Daoy (cell line): ENCODE measurements at regions not wholly inside any gene's neighbourhood (a gene's known extent, or its start where the extent isn't known, plus 50 kb on each side); places are given as distances from the start of the nearest gene placed in this dataset.

Source experiments
- DNase-seq: peaks from one replicate; pipeline ENCODE4 v3.0.0-alpha.2; 2015; ENCODE audit warnings: low read depth

DNA sequence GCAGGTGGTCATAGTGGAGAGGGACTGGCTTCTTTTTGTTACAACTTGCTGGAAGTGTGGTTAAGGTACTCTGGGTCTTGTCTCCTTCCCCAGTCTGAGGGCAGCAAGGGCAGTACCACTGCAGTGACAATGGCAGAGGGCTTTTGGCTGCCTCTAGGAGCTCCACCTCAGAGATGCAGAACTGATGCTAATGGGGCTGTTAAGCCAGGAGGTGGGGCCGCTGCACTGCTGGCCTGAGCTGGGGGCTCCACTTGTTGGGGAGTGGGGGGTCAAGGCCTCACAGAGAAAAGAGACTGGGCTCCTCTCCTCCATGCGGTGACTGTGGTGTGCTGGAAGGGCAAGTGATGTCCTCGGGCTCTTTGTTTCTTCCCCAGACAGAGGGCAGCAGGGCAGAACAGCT lies 135.7 kb downstream of the DSEL start:
- no peak for DNase-seq

DNA sequence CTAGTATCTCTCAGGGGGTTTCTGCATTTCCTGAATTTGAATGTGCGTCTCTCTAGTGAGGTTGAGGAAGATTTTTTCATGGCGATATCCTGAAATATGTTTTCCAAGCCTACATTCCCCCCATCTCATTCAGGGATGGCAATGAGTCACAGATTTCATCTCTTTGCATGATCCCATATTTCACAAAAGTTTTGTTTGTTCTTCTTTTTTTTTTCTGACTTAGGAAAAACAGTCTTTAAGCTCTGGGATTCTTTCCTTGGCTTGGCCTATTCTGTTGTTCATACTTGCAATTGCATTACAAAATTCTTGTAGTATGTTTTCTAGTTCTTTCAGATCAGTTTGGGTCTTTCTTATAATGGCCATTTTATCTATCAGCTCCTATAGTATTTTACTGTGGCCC lies 136.5 kb downstream of the DSEL start:
- no peak for DNase-seq

DNA sequence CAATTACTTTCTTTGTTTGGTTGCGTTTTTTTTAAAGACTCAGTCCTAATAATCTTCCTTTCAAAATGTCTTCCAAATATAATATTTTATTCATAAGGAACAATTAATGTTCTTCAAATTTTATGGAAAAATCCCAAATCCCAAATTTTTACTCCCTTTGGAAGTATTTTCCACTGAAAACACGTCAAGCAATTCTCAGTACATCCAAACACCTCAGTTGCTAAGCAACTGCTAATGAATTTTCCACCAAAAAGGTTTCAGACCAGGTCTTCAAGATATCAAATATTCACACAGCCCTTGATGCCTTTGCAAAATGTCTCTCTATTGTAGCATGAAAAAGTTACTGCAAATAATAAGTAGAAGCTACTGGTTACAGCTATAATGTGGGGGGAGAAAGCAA lies 140.1 kb downstream of the DSEL start:
- no peak for DNase-seq

- DNase-seq: no peak
Measured at GRCh38 chr18:67373636-67374035, 142.9 kb downstream of the DSEL start.

DNA sequence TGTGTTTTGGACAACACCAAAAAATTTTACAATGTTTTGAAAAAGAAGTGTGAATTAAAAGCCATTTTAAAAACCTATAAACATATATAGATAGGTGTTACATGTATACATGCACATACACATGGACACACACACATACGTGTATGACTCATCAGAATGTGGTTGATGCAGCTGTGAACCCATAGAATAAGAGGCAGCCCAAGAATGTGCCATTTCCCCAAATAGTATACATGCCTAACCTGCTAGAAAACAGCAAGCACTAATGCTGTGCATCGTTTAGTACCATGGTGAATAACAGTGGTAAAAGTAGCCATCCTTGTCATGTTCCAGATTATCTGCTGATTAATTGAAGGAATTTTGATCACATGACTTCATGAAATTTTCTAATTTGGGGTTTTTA lies 149.0 kb downstream of the DSEL start:
- DNase-seq: no peak

GRCh38 chr18:67363694-67364093 lies 152.8 kb downstream of the DSEL start:
- no peak for DNase-seq

GRCh38 chr18:67362906-67363305 lies 153.6 kb downstream of the DSEL start:
- no peak for DNase-seq

GRCh38 chr18:67359873-67360838 lies 156.4 kb downstream of the DSEL start:
- DNase-seq: peak; percentile 51

DNA sequence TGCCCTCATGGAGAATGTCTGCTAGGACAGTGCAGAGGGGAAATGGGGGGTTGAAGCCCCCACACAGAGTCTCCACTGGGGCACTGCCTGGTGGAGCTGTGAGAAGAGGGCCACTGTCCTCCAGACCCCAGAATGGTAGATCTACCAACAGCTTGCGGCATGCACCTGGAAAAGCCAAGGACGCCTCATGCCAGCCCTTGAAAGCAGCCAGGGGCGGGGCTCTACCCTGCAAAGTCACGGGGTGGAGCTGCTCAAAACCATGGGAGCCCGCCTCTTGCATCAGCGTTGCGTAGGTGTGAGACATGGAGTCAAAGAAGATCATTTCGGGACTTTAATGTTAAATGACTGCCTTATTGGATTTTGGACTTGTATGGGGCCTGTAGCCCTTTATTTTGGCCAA lies 157.6 kb downstream of the DSEL start:
- DNase-seq: no peak

GRCh38 chr18:67354692-67355091 lies 161.8 kb downstream of the DSEL start:
- no peak for DNase-seq

DNA sequence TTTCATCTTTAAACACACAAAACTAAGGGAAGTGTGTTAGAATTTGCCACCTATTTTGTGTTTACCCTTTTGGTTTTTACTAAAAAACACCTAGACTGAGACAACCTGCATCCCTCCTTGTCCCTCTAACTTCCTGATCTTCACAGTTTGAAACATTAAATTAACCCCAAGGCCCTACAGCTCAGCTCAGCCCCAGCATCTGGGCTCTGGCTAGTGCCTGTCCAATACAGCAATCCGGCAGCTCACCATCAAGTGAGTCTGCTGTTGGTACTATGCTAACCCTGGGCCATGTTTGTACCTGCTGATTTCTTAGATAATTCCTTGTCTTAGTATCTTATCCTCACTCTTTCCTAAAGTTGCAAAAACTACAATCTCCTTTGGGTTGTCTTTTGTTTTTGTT lies 162.4 kb downstream of the DSEL start:
- DNase-seq: no peak

DNA sequence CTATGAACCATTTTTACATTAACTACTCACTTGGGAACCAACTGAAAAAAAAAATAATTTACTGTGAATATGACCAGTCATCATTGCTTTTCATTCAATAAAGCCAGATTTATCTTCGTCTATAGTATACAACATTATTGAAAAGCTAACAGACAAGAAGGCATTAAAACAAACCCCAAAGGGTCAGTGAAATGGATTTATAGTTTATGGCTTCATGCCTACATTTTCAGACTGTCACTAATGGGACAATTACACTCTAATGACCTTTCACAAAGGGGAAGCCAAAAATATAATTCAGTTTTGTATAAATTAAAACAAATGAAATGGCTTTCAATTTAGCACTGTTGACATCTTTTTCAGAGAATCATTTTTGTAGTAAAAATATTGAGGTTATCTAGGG lies 169.1 kb downstream of the DSEL start:
- DNase-seq: no peak

- no peak for DNase-seq
Measured at GRCh38 chr18:67342159-67342558, 174.4 kb downstream of the DSEL start.

DNA sequence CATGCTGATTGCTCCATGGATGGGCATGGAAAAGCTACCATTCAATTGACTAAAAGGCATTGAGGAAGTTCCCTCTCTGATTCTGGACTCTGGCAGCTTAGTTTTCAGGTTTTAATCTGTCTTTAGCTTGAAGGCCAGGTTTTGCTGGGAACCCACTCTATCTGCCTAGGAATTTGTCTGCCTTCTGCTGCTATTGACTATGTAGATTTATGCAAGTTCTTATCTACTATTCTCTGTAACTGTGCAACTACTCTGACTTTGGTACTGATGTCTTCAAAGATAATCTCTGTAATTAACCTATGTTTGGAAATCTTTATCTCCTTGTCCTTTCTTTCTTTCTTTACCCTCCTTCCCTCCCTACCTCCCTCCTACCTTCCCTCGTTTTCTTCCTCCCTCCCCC lies 178.8 kb downstream of the DSEL start:
- no peak for DNase-seq

GRCh38 chr18:67331857-67332256 lies 184.7 kb downstream of the DSEL start:
- DNase-seq: no peak

DNA sequence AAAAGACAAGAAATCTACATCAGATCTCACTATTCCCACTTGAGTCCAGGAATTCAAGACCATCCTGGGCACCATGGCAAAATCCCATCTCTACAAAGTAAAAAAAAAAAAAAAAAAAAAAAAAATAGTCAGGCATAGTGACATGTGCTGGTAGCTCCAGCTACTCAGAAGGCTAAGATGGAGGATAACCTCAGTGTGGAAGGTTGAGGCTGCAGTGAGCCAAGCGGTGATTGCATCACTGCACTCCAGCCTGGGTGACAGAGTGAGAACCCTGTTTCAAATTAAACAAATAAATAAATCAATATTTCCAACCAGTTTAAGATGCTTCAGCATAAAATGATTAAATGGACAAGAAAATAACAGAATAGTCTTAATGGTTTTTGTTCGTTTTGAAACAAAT lies 197.4 kb downstream of the DSEL start:
- no peak for DNase-seq

DNA sequence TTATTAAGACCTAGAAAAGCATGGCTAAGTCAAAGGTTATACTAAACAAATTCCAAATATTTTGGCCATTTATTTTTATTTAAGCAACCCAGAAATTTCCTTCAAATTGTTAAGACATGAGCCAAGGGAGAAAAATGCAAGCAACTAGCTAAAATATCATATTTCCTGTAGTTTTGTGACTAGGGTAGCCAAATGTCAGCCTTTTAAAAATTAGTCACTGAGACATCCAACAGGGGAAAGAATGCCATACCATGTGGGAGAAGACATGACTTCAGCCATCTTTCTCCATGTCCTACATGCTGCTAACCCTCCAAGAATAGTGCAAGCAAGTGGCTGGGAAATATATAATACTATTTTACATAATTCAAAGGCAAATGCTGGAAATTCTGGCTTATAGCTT lies 197.9 kb downstream of the DSEL start:
- DNase-seq: no peak

GRCh38 chr18:67310826-67311225 lies 205.7 kb downstream of the DSEL start:
- no peak for DNase-seq

GRCh38 chr18:67308819-67309218 lies 207.7 kb downstream of the DSEL start:
- no peak for DNase-seq

DNA sequence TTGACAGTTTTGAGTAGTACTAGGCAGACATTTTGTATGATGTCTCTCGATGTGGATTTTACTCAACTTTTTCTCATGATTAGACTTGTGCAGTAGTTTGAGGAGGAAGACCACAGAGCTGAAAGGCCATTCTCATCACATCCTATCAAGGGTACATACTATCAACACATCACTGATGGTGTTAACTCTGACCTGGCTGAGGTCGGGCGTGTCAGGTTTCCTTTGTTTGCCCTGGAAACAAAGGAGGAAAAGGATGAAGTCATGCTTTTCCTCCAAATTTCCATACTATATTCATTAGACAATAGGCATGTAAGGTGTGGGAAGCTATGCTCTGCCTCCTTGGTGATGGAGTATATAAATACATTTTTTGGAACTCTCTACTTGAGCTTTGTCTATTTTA lies 211.1 kb downstream of the DSEL start:
- no peak for DNase-seq

- DNase-seq: no peak
Measured at GRCh38 chr18:67302043-67302442, 214.5 kb downstream of the DSEL start.

DNA sequence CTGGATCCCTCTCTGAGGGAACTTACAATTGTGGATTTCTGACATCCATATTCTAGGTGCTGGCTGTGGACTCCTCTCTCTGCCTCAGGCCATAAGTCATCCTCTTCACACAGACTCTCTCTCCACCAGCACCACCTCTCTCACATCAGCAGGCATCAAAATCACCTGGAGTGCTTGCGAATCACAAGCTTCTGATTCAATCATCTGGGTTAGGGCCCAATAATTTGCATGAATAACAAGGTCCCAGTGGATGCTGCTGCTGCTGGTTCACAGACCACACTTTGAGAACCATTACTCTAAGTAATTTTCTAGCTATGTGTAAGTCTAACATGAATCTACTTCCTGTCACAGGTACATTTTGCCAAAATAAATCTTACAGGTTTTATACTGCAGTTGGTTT lies 214.9 kb downstream of the DSEL start:
- no peak for DNase-seq

DNA sequence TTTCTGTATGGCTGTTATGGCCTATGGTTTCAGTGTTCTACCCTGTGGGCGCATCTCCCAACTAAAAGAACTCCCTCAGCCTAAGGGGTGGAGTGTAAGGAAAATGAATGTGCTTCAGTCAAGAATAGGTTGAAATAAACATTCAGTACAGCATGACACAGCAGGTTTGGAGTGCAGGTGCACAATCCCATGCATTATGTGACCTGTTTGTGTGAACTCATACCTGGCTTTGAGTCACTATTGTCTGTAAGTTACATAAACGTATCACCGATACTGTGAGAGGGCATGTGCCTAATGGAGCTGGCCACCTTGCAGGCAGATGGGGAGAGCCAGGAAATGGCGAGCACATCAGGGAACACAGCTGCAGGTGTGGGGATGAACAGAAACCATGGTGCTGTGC lies 216.0 kb downstream of the DSEL start:
- DNase-seq: no peak

- DNase-seq: no peak
Measured at GRCh38 chr18:67292814-67293213, 223.7 kb downstream of the DSEL start.
